CD4-positive, alpha-beta T cell treated with Interleukin-6 for 4 hours (primary cell): ENCODE measurements at regions not wholly inside any gene's neighbourhood (a gene's known extent, or its start where the extent isn't known, plus 50 kb on each side); places are given as distances from the start of the nearest gene placed in this dataset.

ENCODE experiments used
- DNase-seq: peaks from one replicate; pipeline ENCODE4 v3.0.0-alpha.2; 2020; ENCODE audit warnings: mixed read lengths

- DNase-seq: no peak
Observed at GRCh38 chr14:94682061-94682516, 69.9 kb downstream of the SERPINA3 start.

GRCh38 chr14:94681300-94682060, 69.3 kb downstream of the SERPINA3 start:
- no peak for DNase-seq

- no peak for DNase-seq
Observed at GRCh38 chr14:94680862-94681288, 68.7 kb downstream of the SERPINA3 start.

GRCh38 chr14:94679937-94680861, 68.0 kb downstream of the SERPINA3 start:
- DNase-seq: no peak

- no peak for DNase-seq
Observed at GRCh38 chr14:94679106-94679810, 67.1 kb downstream of the SERPINA3 start.

- DNase-seq: no peak
Observed at GRCh38 chr14:94677747-94678146, 65.6 kb downstream of the SERPINA3 start.

GRCh38 chr14:94677213-94677612, 65.0 kb downstream of the SERPINA3 start:
- no peak for DNase-seq

- DNase-seq: no peak
Observed at GRCh38 chr14:94676495-94677185, 64.4 kb downstream of the SERPINA3 start.

- DNase-seq: no peak
Observed at GRCh38 chr14:94675036-94675435, 62.8 kb downstream of the SERPINA3 start.

- no peak for DNase-seq
Observed at GRCh38 chr14:94673781-94674231, 61.6 kb downstream of the SERPINA3 start.
